ENCODE measurements at regions not wholly inside any gene's neighbourhood (a gene's known extent, or its start where the extent isn't known, plus 50 kb on each side); places are given as distances from the start of the nearest gene placed in this dataset.

DNA sequence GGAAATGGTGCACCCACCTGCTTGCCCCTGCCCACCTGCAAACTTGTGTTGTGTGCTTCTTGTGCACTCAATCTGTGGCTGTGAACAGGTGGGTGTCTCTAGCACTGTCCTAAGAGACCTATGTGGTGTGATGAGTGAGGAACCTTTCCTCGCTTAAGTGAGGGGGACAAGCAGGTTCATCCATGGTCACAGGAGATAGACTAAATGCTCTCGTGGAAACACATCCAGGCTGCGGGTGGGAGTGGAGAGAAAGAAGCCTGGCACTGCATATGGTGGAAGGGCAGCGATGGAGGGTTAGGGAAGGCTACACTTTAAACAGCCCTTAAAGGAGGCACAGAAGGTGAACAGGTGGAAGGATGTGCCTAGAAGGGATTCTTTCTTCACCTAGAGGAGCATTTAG is 330.9 kb downstream of the CXCL12 start:
- TF ChIP-seq, protein P1, sequence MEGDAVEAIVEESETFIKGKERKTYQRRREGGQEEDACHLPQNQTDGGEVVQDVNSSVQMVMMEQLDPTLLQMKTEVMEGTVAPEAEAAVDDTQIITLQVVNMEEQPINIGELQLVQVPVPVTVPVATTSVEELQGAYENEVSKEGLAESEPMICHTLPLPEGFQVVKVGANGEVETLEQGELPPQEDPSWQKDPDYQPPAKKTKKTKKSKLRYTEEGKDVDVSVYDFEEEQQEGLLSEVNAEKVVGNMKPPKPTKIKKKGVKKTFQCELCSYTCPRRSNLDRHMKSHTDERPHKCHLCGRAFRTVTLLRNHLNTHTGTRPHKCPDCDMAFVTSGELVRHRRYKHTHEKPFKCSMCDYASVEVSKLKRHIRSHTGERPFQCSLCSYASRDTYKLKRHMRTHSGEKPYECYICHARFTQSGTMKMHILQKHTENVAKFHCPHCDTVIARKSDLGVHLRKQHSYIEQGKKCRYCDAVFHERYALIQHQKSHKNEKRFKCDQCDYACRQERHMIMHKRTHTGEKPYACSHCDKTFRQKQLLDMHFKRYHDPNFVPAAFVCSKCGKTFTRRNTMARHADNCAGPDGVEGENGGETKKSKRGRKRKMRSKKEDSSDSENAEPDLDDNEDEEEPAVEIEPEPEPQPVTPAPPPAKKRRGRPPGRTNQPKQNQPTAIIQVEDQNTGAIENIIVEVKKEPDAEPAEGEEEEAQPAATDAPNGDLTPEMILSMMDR (IDR thresholded peaks at IDR 0.05; ENCODE audit: low read length), result no peak
- no peak for TF ChIP-seq EZH2 (optimal IDR thresholded peaks at IDR 0.05; ENCODE audit: low read depth, low read length)
- TF ChIP-seq EZH2phosphoT487 (IDR thresholded peaks at IDR 0.05; ENCODE audit: low read length), result no peak
